Stimulated activated naive CD8-positive, alpha-beta T cell treated with anti-CD3 and anti-CD28 coated beads, Interleukin-15, Interleukin-2, amounts not matched to agents 100 ng/mL and 50 ng/mL, for 24 hours (primary cell): ENCODE measurements at regions not wholly inside any gene's neighbourhood (a gene's known extent, or its start where the extent isn't known, plus 50 kb on each side); places are given as distances from the start of the nearest gene placed in this dataset.

Experiments
- H3K27ac Mint-ChIP-seq: one replicate; pipeline ENCODE4 v1.8.0; 2021; ENCODE audit warnings: mild to moderate bottlenecking, mixed read lengths
- H3K27me3 Mint-ChIP-seq: one replicate; pipeline ENCODE4 v1.8.0; 2021; ENCODE audit warnings: mixed read lengths
- H3K36me3 Mint-ChIP-seq: one replicate; pipeline ENCODE4 v1.8.0; 2021; ENCODE audit warnings: low read depth, mixed read lengths
- H3K4me1 Mint-ChIP-seq: one replicate; pipeline ENCODE4 v1.8.0; 2021; ENCODE audit warnings: low read depth, mixed read lengths
- H3K4me3 Mint-ChIP-seq: one replicate; pipeline ENCODE4 v1.8.0; 2021; ENCODE audit warnings: mild to moderate bottlenecking, mixed read lengths
- H3K9me3 Mint-ChIP-seq: one replicate; pipeline ENCODE4 v1.8.0; 2021; ENCODE audit warnings: mixed read lengths

DNA sequence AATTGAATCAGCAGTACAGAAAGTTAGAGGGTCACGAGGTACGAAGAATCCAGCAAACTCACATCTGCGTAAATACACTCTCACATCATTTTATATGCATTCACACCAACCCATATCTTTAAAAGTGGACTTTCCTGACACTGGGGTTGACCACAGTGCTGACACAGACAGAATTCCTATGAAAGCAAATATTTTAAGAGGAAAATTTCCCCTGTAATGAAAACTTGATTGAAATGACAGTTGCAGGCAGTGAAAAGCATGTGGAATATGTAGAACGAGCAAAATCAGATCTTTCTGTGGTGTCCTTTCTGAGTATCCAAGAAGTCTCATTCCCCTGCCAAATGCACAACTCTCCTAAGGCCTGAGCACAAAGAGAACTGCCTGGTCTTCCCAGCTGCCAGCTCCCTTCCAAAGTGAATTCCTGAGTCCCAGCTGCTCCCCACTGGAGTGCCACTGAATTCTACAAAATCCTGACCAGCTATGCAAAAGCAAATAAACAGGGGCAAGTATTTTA, 50.5 kb upstream of the FAM9C start:
- peak overlapping the region; percentile 71 for H3K27ac Mint-ChIP-seq
- H3K27me3 Mint-ChIP-seq = no peaks in the 10 kb centered on the region
- H3K36me3 Mint-ChIP-seq = no peaks in the 10 kb centered on the region
- H3K9me3 Mint-ChIP-seq = no peaks in the 10 kb centered on the region
- H3K4me3 Mint-ChIP-seq = no peak overlapping the region
- H3K4me1 Mint-ChIP-seq = peaks cover 88% of the 10 kb centered on the region

DNA sequence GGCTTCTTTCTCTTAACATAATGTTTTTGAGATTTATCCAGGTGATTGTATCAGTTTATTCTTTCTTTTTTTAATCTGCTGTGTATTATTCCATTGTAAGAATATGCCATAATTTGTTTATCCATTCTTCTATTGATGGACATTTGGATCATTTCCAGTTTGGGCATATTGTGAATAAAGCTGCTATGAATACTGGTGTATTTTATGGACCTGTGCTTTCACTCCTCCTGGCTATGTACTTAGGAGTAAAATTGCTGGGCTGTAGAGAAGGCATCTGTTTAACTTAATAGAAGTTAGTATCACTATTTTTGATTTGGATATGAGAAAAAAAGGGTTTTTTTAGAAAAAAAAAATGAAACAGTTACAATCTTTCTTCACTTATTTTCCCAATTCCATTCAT, 50.0 kb upstream of the FAM9C start:
- no peak overlapping the region for H3K4me3 Mint-ChIP-seq
- H3K9me3 Mint-ChIP-seq = no peaks in the 10 kb centered on the region
- H3K27ac Mint-ChIP-seq = peak overlapping the region; percentile 92
- no peaks in the 10 kb centered on the region for H3K27me3 Mint-ChIP-seq
- H3K36me3 Mint-ChIP-seq = no peaks in the 10 kb centered on the region
- peaks cover 88% of the 10 kb centered on the region for H3K4me1 Mint-ChIP-seq
